ENCODE measurements at regions not wholly inside any gene's neighbourhood (a gene's known extent, or its start where the extent isn't known, plus 50 kb on each side); places are given as distances from the start of the nearest gene placed in this dataset.

- no peaks in the 10 kb centered on the region for H3K27me3 Mint-ChIP-seq
- H3K36me3 Mint-ChIP-seq (ENCODE audit: low read depth): no peaks in the 10 kb centered on the region
- H3K27ac Mint-ChIP-seq: no peak overlapping the region
- H3K4me3 Mint-ChIP-seq: no peak overlapping the region
- intact Hi-C loops (cut with micrococcal nuclease): no loop called here
- DNase-seq: no peak
- H3K4me1 Mint-ChIP-seq: no peaks in the 10 kb centered on the region
- H3K9me3 Mint-ChIP-seq: no peaks in the 10 kb centered on the region
These were observed 400.0 kb downstream of the PLA2G4A start for GRCh38 chr1:187228790-187229189.

GRCh38 chr1:187229496-187229895 lies 400.7 kb downstream of the PLA2G4A start:
- no peaks in the 10 kb centered on the region for H3K36me3 Mint-ChIP-seq (ENCODE audit: low read depth)
- no peak overlapping the region for H3K27ac Mint-ChIP-seq
- no peaks in the 10 kb centered on the region for H3K4me1 Mint-ChIP-seq
- no peaks in the 10 kb centered on the region for H3K9me3 Mint-ChIP-seq
- DNase-seq: no peak
- intact Hi-C loops (cut with micrococcal nuclease): no loop called here
- no peak overlapping the region for H3K4me3 Mint-ChIP-seq
- no peaks in the 10 kb centered on the region for H3K27me3 Mint-ChIP-seq

DNA sequence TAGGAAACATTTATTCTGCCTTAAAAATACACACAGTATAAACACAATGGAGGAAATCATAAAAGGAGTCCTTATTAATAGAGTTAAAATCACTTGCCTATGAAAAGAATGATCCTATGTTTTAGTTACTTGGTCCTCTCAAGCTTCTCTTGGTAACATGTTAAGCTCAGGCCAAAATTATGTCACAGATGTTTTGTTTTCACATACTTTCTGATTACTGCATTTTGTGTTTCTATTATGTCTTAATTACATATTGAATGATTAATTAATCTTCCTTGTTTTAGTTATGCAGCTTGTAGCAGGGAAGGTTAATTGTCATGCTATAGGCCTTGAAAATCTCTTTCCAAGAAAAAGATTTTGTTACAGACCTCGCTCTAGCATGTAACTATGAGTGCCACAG lies 406.0 kb downstream of the PLA2G4A start:
- H3K36me3 Mint-ChIP-seq (ENCODE audit: low read depth): no peaks in the 10 kb centered on the region
- H3K9me3 Mint-ChIP-seq: no peaks in the 10 kb centered on the region
- H3K27me3 Mint-ChIP-seq: no peaks in the 10 kb centered on the region
- intact Hi-C loops (cut with micrococcal nuclease): no loop called here
- no peak overlapping the region for H3K4me3 Mint-ChIP-seq
- H3K27ac Mint-ChIP-seq: no peak overlapping the region
- no peak for DNase-seq
- H3K4me1 Mint-ChIP-seq: no peaks in the 10 kb centered on the region

DNA sequence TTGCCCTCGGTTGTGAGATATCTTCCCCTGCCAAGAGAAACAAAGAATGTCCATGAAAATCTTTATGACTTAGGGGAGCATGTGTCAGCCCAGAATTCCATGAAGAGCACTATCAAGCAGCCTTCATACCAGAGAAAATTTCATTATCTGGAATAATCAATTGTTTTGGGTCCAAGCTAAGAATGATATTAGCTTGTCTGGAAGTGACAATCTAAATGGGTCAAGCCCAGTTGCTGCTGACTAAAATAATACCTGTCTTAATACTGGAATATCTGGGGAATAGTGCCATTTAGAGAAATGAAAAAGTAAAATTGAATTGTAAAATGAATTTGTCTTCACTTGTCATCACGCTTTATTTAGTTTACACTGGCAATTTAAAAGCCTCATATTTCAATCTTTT lies 407.4 kb downstream of the PLA2G4A start:
- Mint-ChIP-seq H3K9me3 (no peaks in the 10 kb centered on the region), H3K27ac (no peak overlapping the region), H3K4me1 (no peaks in the 10 kb centered on the region), H3K36me3 (ENCODE audit: low read depth) (no peaks in the 10 kb centered on the region), H3K4me3 (no peak overlapping the region), H3K27me3 (no peaks in the 10 kb centered on the region)
- intact Hi-C loops (cut with micrococcal nuclease): no loop called here
- DNase-seq: no peak

DNA sequence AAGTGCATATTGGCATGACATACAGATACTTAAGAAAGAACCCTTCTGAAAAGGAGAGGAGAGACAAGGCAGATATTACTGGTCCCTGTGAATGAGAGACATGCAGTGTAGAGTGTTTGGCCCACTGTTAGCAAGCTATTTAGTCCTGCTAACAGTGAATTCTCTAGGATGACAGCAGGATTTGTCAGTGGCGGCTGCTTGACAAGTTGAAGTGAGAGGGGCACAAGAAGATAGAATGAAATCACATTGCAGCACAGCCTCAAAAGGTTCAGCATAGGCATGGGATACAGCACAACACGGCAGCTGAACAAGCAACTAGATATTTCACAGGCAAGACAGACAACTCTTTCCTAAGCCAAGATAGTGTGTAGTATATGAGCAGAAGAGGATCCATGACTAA lies 407.9 kb downstream of the PLA2G4A start:
- H3K4me3 Mint-ChIP-seq: no peak overlapping the region
- intact Hi-C loops (cut with micrococcal nuclease): no loop called here
- H3K9me3 Mint-ChIP-seq: no peaks in the 10 kb centered on the region
- no peaks in the 10 kb centered on the region for H3K4me1 Mint-ChIP-seq
- no peaks in the 10 kb centered on the region for H3K27me3 Mint-ChIP-seq
- H3K36me3 Mint-ChIP-seq (ENCODE audit: low read depth): no peaks in the 10 kb centered on the region
- DNase-seq: no peak
- H3K27ac Mint-ChIP-seq: no peak overlapping the region

GRCh38 chr1:187237542-187237941 lies 408.8 kb downstream of the PLA2G4A start:
- no peak overlapping the region for H3K27ac Mint-ChIP-seq
- intact Hi-C loops (cut with micrococcal nuclease): no loop called here
- H3K27me3 Mint-ChIP-seq: no peaks in the 10 kb centered on the region

GRCh38 chr1:187241971-187242370 lies 413.2 kb downstream of the PLA2G4A start:
- H3K4me3 Mint-ChIP-seq: no peak overlapping the region
- no peaks in the 10 kb centered on the region for H3K4me1 Mint-ChIP-seq
- intact Hi-C loops (cut with micrococcal nuclease): no loop called here
- peaks cover 3% of the 10 kb centered on the region for H3K9me3 Mint-ChIP-seq
- no peak for DNase-seq
- H3K36me3 Mint-ChIP-seq (ENCODE audit: low read depth): no peaks in the 10 kb centered on the region
- no peaks in the 10 kb centered on the region for H3K27me3 Mint-ChIP-seq
- H3K27ac Mint-ChIP-seq: no peak overlapping the region

More at GRCh38 chr1:187237542-187237941, 408.8 kb downstream of the PLA2G4A start:
- no peak for DNase-seq
- no peak overlapping the region for H3K4me3 Mint-ChIP-seq
- H3K9me3 Mint-ChIP-seq: no peaks in the 10 kb centered on the region
- no peaks in the 10 kb centered on the region for H3K4me1 Mint-ChIP-seq
- no peaks in the 10 kb centered on the region for H3K36me3 Mint-ChIP-seq (ENCODE audit: low read depth)

- Mint-ChIP-seq H3K27ac (no peak overlapping the region), H3K4me1 (no peaks in the 10 kb centered on the region), H3K9me3 (peaks cover 3% of the 10 kb centered on the region), H3K4me3 (no peak overlapping the region), H3K36me3 (ENCODE audit: low read depth) (no peaks in the 10 kb centered on the region), H3K27me3 (no peaks in the 10 kb centered on the region)
- no peak for DNase-seq
- intact Hi-C loops (cut with micrococcal nuclease): no loop called here
These were observed 415.9 kb downstream of the PLA2G4A start for GRCh38 chr1:187244623-187245022.

GRCh38 chr1:187245201-187245600 lies 416.5 kb downstream of the PLA2G4A start:
- no peak for DNase-seq
- no peaks in the 10 kb centered on the region for H3K27me3 Mint-ChIP-seq
- no peaks in the 10 kb centered on the region for H3K36me3 Mint-ChIP-seq (ENCODE audit: low read depth)
- H3K4me3 Mint-ChIP-seq: no peak overlapping the region
- H3K9me3 Mint-ChIP-seq: peaks cover 3% of the 10 kb centered on the region
- H3K4me1 Mint-ChIP-seq: no peaks in the 10 kb centered on the region
- no peak overlapping the region for H3K27ac Mint-ChIP-seq
- intact Hi-C loops (cut with micrococcal nuclease): no loop called here

DNA sequence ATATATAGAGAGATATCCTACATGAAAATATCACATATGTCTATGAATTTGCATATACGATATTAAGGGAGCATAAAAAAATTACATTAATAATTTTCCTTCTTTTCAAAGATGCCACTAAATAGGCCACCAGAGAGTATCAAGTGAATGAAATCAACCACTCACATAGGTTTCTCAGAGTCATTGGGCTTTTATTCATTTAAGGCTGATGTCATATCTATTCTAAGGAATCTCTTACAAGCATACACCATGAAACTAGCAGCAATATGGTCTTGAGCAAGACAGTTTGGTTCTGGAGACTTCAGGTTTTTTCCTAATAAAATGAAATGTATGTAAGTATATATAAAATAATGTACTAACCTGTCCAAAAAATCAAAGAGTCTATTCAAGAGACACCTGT lies 420.4 kb downstream of the PLA2G4A start:
- no peak for DNase-seq
- no peak overlapping the region for H3K4me3 Mint-ChIP-seq
- no peaks in the 10 kb centered on the region for H3K36me3 Mint-ChIP-seq (ENCODE audit: low read depth)
- H3K9me3 Mint-ChIP-seq: peaks cover 3% of the 10 kb centered on the region
- H3K4me1 Mint-ChIP-seq: no peaks in the 10 kb centered on the region
- intact Hi-C loops (cut with micrococcal nuclease): no loop called here
- no peaks in the 10 kb centered on the region for H3K27me3 Mint-ChIP-seq
- no peak overlapping the region for H3K27ac Mint-ChIP-seq

- no peaks in the 10 kb centered on the region for H3K27me3 Mint-ChIP-seq
- H3K4me3 Mint-ChIP-seq: no peak overlapping the region
- H3K27ac Mint-ChIP-seq: no peak overlapping the region
- H3K36me3 Mint-ChIP-seq (ENCODE audit: low read depth): no peaks in the 10 kb centered on the region
- intact Hi-C loops (cut with micrococcal nuclease): no loop called here
- DNase-seq: no peak
- H3K4me1 Mint-ChIP-seq: no peaks in the 10 kb centered on the region
- H3K9me3 Mint-ChIP-seq: no peaks in the 10 kb centered on the region
These were observed 424.2 kb downstream of the PLA2G4A start for GRCh38 chr1:187252923-187253322.

- Mint-ChIP-seq H3K27me3 (no peaks in the 10 kb centered on the region), H3K36me3 (ENCODE audit: low read depth) (no peaks in the 10 kb centered on the region), H3K9me3 (no peaks in the 10 kb centered on the region), H3K4me1 (no peaks in the 10 kb centered on the region), H3K27ac (no peak overlapping the region), H3K4me3 (no peak overlapping the region)
- no peak for DNase-seq
- intact Hi-C loops (cut with micrococcal nuclease): no loop called here
These were observed 428.7 kb downstream of the PLA2G4A start for GRCh38 chr1:187257476-187257875.

- intact Hi-C loops (cut with micrococcal nuclease): no loop called here
- no peaks in the 10 kb centered on the region for H3K27me3 Mint-ChIP-seq
- no peaks in the 10 kb centered on the region for H3K4me1 Mint-ChIP-seq
- no peaks in the 10 kb centered on the region for H3K9me3 Mint-ChIP-seq
- no peak overlapping the region for H3K27ac Mint-ChIP-seq
- DNase-seq: no peak
- H3K4me3 Mint-ChIP-seq: no peak overlapping the region
- no peaks in the 10 kb centered on the region for H3K36me3 Mint-ChIP-seq (ENCODE audit: low read depth)
These were observed 432.9 kb downstream of the PLA2G4A start for GRCh38 chr1:187261637-187262036.

DNA sequence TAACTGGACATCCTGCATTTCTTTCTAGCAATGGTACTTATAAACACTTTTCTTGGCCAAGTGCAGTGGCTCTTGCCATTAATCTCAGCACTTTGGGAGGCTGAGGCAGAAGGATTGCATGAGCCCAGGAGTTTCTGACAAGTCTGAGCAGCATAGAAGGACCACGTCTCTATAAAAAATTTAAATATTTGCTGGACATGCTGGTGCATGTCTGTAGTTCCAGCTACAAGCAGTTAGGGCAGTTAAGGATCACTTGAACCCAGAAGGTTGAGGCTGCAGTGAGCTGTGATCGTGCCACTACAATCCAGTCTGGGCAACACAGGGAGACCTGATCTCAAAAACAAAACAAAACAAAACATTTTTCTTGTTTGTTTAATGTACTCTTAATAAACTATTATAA lies 434.0 kb downstream of the PLA2G4A start:
- no peaks in the 10 kb centered on the region for H3K36me3 Mint-ChIP-seq (ENCODE audit: low read depth)
- intact Hi-C loops (cut with micrococcal nuclease): no loop called here
- H3K27me3 Mint-ChIP-seq: no peaks in the 10 kb centered on the region
- no peaks in the 10 kb centered on the region for H3K4me1 Mint-ChIP-seq
- no peak overlapping the region for H3K4me3 Mint-ChIP-seq
- DNase-seq: no peak
- no peak overlapping the region for H3K27ac Mint-ChIP-seq
- H3K9me3 Mint-ChIP-seq: no peaks in the 10 kb centered on the region

DNA sequence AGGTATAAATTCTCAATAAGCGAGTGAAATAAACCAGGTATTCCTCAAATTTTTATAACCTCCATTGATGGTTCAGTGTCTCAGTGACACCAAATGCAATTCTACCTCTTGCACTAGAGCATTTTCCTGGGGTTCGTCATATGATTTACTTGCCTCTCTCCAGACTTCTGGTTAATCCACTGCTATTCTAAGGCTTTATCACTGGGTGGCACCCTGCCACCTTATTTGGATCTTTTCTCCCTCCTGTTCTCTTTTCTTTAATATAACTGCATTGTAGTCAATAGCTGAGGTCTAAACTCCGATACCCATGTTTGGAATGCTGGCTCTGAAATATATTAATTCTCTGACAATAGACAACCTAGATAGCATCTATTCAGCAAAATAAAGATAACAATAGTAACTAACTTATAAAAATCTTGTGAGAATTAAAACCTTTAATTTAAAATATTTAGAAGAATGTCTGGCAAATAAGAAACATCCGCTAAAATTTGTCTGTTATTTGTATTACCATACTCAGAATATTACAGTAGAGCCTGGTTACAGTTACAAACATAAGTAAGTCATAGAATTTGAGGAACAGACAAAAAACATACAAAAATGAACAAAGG lies 436.4 kb downstream of the PLA2G4A start:
- no peaks in the 10 kb centered on the region for H3K27me3 Mint-ChIP-seq
- no peaks in the 10 kb centered on the region for H3K4me1 Mint-ChIP-seq
- intact Hi-C loops (cut with micrococcal nuclease): no loop called here
- no peak overlapping the region for H3K27ac Mint-ChIP-seq
- no peak overlapping the region for H3K4me3 Mint-ChIP-seq
- DNase-seq: no peak
- no peaks in the 10 kb centered on the region for H3K9me3 Mint-ChIP-seq
- H3K36me3 Mint-ChIP-seq (ENCODE audit: low read depth): no peaks in the 10 kb centered on the region
